Stomach (tissue), 8 donors: ENCODE measurements at regions not wholly inside any gene's neighbourhood (a gene's known extent, or its start where the extent isn't known, plus 50 kb on each side); places are given as distances from the start of the nearest gene placed in this dataset.

Experiments
- DNase-seq, 2 donors: peaks; one replicate each; pipeline versions ENCODE4 v3.0.0 to v3.0.0-alpha.2; 2013 to 2019
- H3K27ac ChIP-seq, 5 donors: fragments of 200-600 bp in 4 of 5; sonication (generic) in 4 of 5; one replicate each; pipeline ENCODE4 v1.5.1; 2013 to 2019; ENCODE audit warnings: mild to moderate bottlenecking in 1 of 5, moderate library complexity in 1 of 5
- H3K27me3 ChIP-seq, 3 donors: fragments of 200-600 bp; sonication (generic); one replicate each; pipeline ENCODE4 v1.5.1; 2017 to 2019; ENCODE audit warnings: mixed run types in 1 of 3
- H3K36me3 ChIP-seq, 4 donors: fragments of 200-600 bp; sonication (generic); 1 replicate in 3 of 4; 2 replicates in 1 of 4; pipeline ENCODE4 v1.5.1; 2016 to 2019
- H3K4me1 ChIP-seq, 4 donors: fragments of 200-600 bp; sonication (generic); one replicate each; pipeline ENCODE4 v1.5.1; 2016 to 2019
- H3K4me3 ChIP-seq, 4 donors: fragments of 200-600 bp; sonication (generic) in 3 of 4; one replicate each; pipeline ENCODE4 v1.5.1; 2016 to 2019; ENCODE audit warnings: mild to moderate bottlenecking in 1 of 4
- H3K9me3 ChIP-seq, 4 donors: fragments of 200-600 bp; sonication (generic); one replicate each; pipeline ENCODE4 v1.5.1; 2016 to 2019
- CTCF ChIP-seq, 7 experiments: fragments of 450-650 bp in 4 of 7; fragments of 200-600 bp in 3 of 7; sonication (generic) in 3 of 7; IDR thresholded peaks; one replicate each; pipeline ENCODE4 v1.5.1; 2016 to 2019; ENCODE audit warnings: antibody characterized with exemption in 7 of 7, control low read depth in 2 of 7, mild to moderate bottlenecking in 1 of 7
- EP300 ChIP-seq: sonication (generic); formaldehyde crosslinking; IDR thresholded peaks from one replicate; pipeline ENCODE4 v1.6.1; 2017; ENCODE audit warnings: antibody characterized with exemption
- POLR2A ChIP-seq, 4 donors: fragments of 450-650 bp; IDR thresholded peaks; one replicate each; pipeline ENCODE4 v1.6.1; 2016; ENCODE audit warnings: antibody characterized with exemption in 4 of 4, control low read depth in 2 of 4, mild to moderate bottlenecking in 1 of 4, moderate library complexity in 1 of 4
- POLR2AphosphoS5 ChIP-seq, 3 donors: sonication (generic); formaldehyde crosslinking; IDR thresholded peaks; one replicate each; pipeline ENCODE4 v1.6.1; 2016; ENCODE audit warnings: antibody characterized with exemption in 3 of 3
- WGBS, 5 donors: extraction: QIAGEN DNeasy Blood & Tissue Kit in 3 of 5; methylation state at CpG; one replicate each; pipeline versions ENCODE4 v1.1.5 to v1.1.7; 2013 to 2018; 5-methylcytosine and 5-hydroxymethylcytosine counted together
- intact Hi-C: fragments of 100-400 bp; cut with DNase I; formaldehyde crosslinking; loops from one replicate; pipeline ENCODE4 v1.15.1; 2023; ENCODE audit warnings: low total_unique reads
- donor health status: healthy with polysubstance abuse.
- donor health status: Bipolar disorder and iron deficiency.
- donor health status: healthy.

- intact Hi-C loops, result no loop called here
- Histone ChIP-seq H3K4me1 (no peaks in the 10 kb centered on the region), H3K9me3 (no peaks in the 10 kb centered on the region), H3K27me3 (no peaks in the 10 kb centered on the region), H3K4me3 (no peak overlapping the region), H3K36me3 (no peaks in the 10 kb centered on the region), H3K27ac (no peak overlapping the region)
- no peak for TF ChIP-seq POLR2A (IDR thresholded peaks at IDR 0.05)
- TF ChIP-seq EP300, result no peak
- TF ChIP-seq CTCF (IDR thresholded peaks at IDR 0.05), result no peak
- TF ChIP-seq POLR2AphosphoS5 (IDR thresholded peaks at IDR 0.05), result no peak
- DNase-seq, result no peak
- 62 to 77% (median 75%) methylated on average over 2 of the region's 2 CpGs for WGBS, 5 donors
Observed at GRCh38 chr3:72361990-72362389, 486.3 kb downstream of the SHQ1 start.

- no peak overlapping the region for H3K27ac ChIP-seq
- no peaks in the 10 kb centered on the region for H3K27me3 ChIP-seq
- H3K36me3 ChIP-seq, result no peaks in the 10 kb centered on the region
- no peak for TF ChIP-seq POLR2A (IDR thresholded peaks at IDR 0.05)
- no peak for TF ChIP-seq POLR2AphosphoS5 (IDR thresholded peaks at IDR 0.05)
- no peak for TF ChIP-seq EP300
- TF ChIP-seq CTCF (IDR thresholded peaks at IDR 0.05), result no peak
- 53 to 81% (median 77%) methylated on average over 1 of the region's 1 CpG for WGBS, 5 donors
- no peaks in the 10 kb centered on the region for H3K4me1 ChIP-seq
- no peaks in the 10 kb centered on the region for H3K9me3 ChIP-seq
- intact Hi-C loops, result no loop called here
- H3K4me3 ChIP-seq, result no peak overlapping the region
- no peak for DNase-seq
Observed at GRCh38 chr3:72359743-72360142, 488.5 kb downstream of the SHQ1 start.

GRCh38 chr3:72355168-72355567 is 493.1 kb downstream of the SHQ1 start:
- no peak for DNase-seq
- no peak overlapping the region for H3K4me3 ChIP-seq
- H3K4me1 ChIP-seq, result no peaks in the 10 kb centered on the region
- TF ChIP-seq EP300, result no peak
- TF ChIP-seq POLR2A (IDR thresholded peaks at IDR 0.05), result no peak
- TF ChIP-seq CTCF (IDR thresholded peaks at IDR 0.05), result no peak
- no peak for TF ChIP-seq POLR2AphosphoS5 (IDR thresholded peaks at IDR 0.05)
- no peaks in the 10 kb centered on the region for H3K27me3 ChIP-seq
- H3K9me3 ChIP-seq, result no peaks in the 10 kb centered on the region
- no peaks in the 10 kb centered on the region for H3K36me3 ChIP-seq
- no peak overlapping the region for H3K27ac ChIP-seq
- intact Hi-C loops, result no loop called here

DNA sequence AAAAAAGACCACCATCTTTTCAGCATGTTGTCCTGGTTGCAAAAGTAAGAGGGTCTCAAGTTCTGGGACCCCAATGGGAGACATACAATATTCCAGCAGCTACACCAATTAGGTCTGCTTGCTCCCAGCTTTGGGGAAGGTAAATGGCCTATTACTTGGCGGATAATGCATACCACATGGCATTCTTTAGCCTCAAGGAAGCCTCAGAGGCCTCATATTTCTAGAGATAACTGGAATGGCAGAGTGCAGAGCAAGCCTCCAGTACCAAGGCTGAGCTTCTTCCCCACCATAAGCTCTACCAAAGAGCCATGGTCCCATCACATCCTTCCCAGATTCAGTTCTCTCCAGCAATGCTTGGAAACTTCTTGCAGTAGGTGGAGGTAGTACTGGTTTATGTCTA is 493.8 kb downstream of the SHQ1 start:
- Histone ChIP-seq H3K4me1 (no peaks in the 10 kb centered on the region), H3K27me3 (no peaks in the 10 kb centered on the region), H3K27ac (no peak overlapping the region), H3K9me3 (no peaks in the 10 kb centered on the region), H3K36me3 (no peaks in the 10 kb centered on the region), H3K4me3 (no peak overlapping the region)
- no peak for DNase-seq
- 95 to 100% (median 100%) methylated on average over 1 of the region's 1 CpG for WGBS, 5 donors
- TF ChIP-seq POLR2AphosphoS5 (IDR thresholded peaks at IDR 0.05) (no peak), CTCF (IDR thresholded peaks at IDR 0.05) (no peak), POLR2A (IDR thresholded peaks at IDR 0.05) (no peak), EP300 (no peak)
- intact Hi-C loops, result no loop called here
